ENCODE measurements at regions not wholly inside any gene's neighbourhood (a gene's known extent, or its start where the extent isn't known, plus 50 kb on each side); places are given as distances from the start of the nearest gene placed in this dataset.

DNA sequence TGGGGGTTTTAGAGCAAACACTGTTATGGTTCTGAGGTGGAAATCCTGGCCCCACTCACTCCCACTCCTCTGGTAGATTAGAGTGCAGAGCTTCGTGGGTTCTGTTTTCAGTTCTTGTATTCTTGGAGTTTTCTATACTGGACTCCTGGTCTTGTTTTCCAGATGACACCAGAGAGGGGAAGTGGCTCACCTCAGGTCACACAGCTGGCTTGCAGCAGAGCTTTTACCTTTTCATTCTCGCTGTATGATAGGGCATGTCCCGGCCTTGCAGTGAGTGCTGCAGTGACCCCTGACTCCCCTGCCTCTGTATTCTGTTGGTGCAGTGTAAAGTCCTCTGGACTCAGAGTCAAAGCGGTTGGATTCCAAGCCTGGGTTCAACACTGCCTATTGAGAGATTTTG is 148.9 kb upstream of the MEX3C start (continued):
- TF ChIP-seq, protein P1, sequence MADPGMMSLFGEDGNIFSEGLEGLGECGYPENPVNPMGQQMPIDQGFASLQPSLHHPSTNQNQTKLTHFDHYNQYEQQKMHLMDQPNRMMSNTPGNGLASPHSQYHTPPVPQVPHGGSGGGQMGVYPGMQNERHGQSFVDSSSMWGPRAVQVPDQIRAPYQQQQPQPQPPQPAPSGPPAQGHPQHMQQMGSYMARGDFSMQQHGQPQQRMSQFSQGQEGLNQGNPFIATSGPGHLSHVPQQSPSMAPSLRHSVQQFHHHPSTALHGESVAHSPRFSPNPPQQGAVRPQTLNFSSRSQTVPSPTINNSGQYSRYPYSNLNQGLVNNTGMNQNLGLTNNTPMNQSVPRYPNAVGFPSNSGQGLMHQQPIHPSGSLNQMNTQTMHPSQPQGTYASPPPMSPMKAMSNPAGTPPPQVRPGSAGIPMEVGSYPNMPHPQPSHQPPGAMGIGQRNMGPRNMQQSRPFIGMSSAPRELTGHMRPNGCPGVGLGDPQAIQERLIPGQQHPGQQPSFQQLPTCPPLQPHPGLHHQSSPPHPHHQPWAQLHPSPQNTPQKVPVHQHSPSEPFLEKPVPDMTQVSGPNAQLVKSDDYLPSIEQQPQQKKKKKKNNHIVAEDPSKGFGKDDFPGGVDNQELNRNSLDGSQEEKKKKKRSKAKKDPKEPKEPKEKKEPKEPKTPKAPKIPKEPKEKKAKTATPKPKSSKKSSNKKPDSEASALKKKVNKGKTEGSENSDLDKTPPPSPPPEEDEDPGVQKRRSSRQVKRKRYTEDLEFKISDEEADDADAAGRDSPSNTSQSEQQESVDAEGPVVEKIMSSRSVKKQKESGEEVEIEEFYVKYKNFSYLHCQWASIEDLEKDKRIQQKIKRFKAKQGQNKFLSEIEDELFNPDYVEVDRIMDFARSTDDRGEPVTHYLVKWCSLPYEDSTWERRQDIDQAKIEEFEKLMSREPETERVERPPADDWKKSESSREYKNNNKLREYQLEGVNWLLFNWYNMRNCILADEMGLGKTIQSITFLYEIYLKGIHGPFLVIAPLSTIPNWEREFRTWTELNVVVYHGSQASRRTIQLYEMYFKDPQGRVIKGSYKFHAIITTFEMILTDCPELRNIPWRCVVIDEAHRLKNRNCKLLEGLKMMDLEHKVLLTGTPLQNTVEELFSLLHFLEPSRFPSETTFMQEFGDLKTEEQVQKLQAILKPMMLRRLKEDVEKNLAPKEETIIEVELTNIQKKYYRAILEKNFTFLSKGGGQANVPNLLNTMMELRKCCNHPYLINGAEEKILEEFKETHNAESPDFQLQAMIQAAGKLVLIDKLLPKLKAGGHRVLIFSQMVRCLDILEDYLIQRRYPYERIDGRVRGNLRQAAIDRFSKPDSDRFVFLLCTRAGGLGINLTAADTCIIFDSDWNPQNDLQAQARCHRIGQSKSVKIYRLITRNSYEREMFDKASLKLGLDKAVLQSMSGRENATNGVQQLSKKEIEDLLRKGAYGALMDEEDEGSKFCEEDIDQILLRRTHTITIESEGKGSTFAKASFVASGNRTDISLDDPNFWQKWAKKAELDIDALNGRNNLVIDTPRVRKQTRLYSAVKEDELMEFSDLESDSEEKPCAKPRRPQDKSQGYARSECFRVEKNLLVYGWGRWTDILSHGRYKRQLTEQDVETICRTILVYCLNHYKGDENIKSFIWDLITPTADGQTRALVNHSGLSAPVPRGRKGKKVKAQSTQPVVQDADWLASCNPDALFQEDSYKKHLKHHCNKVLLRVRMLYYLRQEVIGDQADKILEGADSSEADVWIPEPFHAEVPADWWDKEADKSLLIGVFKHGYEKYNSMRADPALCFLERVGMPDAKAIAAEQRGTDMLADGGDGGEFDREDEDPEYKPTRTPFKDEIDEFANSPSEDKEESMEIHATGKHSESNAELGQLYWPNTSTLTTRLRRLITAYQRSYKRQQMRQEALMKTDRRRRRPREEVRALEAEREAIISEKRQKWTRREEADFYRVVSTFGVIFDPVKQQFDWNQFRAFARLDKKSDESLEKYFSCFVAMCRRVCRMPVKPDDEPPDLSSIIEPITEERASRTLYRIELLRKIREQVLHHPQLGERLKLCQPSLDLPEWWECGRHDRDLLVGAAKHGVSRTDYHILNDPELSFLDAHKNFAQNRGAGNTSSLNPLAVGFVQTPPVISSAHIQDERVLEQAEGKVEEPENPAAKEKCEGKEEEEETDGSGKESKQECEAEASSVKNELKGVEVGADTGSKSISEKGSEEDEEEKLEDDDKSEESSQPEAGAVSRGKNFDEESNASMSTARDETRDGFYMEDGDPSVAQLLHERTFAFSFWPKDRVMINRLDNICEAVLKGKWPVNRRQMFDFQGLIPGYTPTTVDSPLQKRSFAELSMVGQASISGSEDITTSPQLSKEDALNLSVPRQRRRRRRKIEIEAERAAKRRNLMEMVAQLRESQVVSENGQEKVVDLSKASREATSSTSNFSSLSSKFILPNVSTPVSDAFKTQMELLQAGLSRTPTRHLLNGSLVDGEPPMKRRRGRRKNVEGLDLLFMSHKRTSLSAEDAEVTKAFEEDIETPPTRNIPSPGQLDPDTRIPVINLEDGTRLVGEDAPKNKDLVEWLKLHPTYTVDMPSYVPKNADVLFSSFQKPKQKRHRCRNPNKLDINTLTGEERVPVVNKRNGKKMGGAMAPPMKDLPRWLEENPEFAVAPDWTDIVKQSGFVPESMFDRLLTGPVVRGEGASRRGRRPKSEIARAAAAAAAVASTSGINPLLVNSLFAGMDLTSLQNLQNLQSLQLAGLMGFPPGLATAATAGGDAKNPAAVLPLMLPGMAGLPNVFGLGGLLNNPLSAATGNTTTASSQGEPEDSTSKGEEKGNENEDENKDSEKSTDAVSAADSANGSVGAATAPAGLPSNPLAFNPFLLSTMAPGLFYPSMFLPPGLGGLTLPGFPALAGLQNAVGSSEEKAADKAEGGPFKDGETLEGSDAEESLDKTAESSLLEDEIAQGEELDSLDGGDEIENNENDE (IDR thresholded peaks at IDR 0.05; ENCODE audit: insufficient replicate concordance, low read length) = no peak
- TF ChIP-seq SAP30 (IDR thresholded peaks at IDR 0.05; ENCODE audit: insufficient read depth, insufficient replicate concordance, low read length) = no peak
- no peak for TF ChIP-seq FOSL1 (IDR thresholded peaks at IDR 0.05; ENCODE audit: insufficient read depth, low read depth, low read length)
- no peak for TF ChIP-seq HDAC2 (IDR thresholded peaks at IDR 0.05; ENCODE audit: borderline replicate concordance in 1 of 2, low read depth in 2 of 2, low read length in 2 of 2)
- TF ChIP-seq RBBP5 (IDR thresholded peaks at IDR 0.05; ENCODE audit: borderline replicate concordance, low read depth, low read length) = no peak
